ENCODE measurements at regions not wholly inside any gene's neighbourhood (a gene's known extent, or its start where the extent isn't known, plus 50 kb on each side); places are given as distances from the start of the nearest gene placed in this dataset.
"Not testable (repeated sequence)": the region's sequence is repeated elsewhere in the genome, so short reads cannot be mapped to it uniquely, and the experiment has no call there.

- Histone ChIP-seq H3K9me3 (replicated peaks) (no peaks in the 10 kb centered on the region), H3K4me3 (no peak overlapping the region), H3K27me3 (ENCODE audit: low read depth) (no peaks in the 10 kb centered on the region), H3K4me1 (peaks cover 15% of the 10 kb centered on the region), H3K36me3 (no peaks in the 10 kb centered on the region), H3K27ac (replicated peaks) (no peak overlapping the region)
- DNase-seq = peak; percentile 82
- intact Hi-C loops (cut with micrococcal nuclease) = loop anchor here (5.0 kb wide), 1 partner anchor 287 kb away; no protein-coding TSS in a partner anchor
- peak; percentile 76 for TF ChIP-seq CTCF (IDR thresholded peaks at IDR 0.05; ENCODE audit: borderline replicate concordance)
Observed at GRCh38 chr15:31200735-31201151, 99.2 kb upstream of the TRPM1 start.

- no peak overlapping the region for H3K27ac ChIP-seq (replicated peaks)
- intact Hi-C loops (cut with micrococcal nuclease) = loop anchor here (5.0 kb wide), 1 partner anchor 284 kb away; no protein-coding TSS in a partner anchor
- DNase-seq = no peak
- no peaks in the 10 kb centered on the region for H3K9me3 ChIP-seq (replicated peaks)
- H3K4me3 ChIP-seq = no peak overlapping the region
- no peak for TF ChIP-seq CTCF (IDR thresholded peaks at IDR 0.05; ENCODE audit: borderline replicate concordance)
- H3K4me1 ChIP-seq = peaks cover 15% of the 10 kb centered on the region
- H3K27me3 ChIP-seq (ENCODE audit: low read depth) = no peaks in the 10 kb centered on the region
- H3K36me3 ChIP-seq = no peaks in the 10 kb centered on the region
Observed at GRCh38 chr15:31202953-31203352, 101.4 kb upstream of the TRPM1 start.

GRCh38 chr15:31203999-31204398, 102.5 kb upstream of the TRPM1 start:
- Histone ChIP-seq H3K4me1 (peaks cover 15% of the 10 kb centered on the region), H3K4me3 (no peak overlapping the region), H3K36me3 (no peaks in the 10 kb centered on the region), H3K27me3 (ENCODE audit: low read depth) (no peaks in the 10 kb centered on the region), H3K9me3 (replicated peaks) (no peaks in the 10 kb centered on the region), H3K27ac (replicated peaks) (no peak overlapping the region)
- DNase-seq = no peak
- TF ChIP-seq CTCF (IDR thresholded peaks at IDR 0.05; ENCODE audit: borderline replicate concordance) = no peak
- intact Hi-C loops (cut with micrococcal nuclease) = loop anchor here (5.0 kb wide), 1 partner anchor 283 kb away; no protein-coding TSS in a partner anchor

GRCh38 chr15:31206386-31207181, 105.1 kb upstream of the TRPM1 start:
- no peak for DNase-seq
- intact Hi-C loops (cut with micrococcal nuclease) = no loop called here
- TF ChIP-seq CTCF (IDR thresholded peaks at IDR 0.05; ENCODE audit: borderline replicate concordance) = no peak
- Histone ChIP-seq H3K27me3 (ENCODE audit: low read depth) (no peaks in the 10 kb centered on the region), H3K36me3 (no peaks in the 10 kb centered on the region), H3K27ac (replicated peaks) (no peak overlapping the region), H3K4me1 (peaks cover 6% of the 10 kb centered on the region), H3K4me3 (no peak overlapping the region), H3K9me3 (replicated peaks) (peaks cover 7% of the 10 kb centered on the region)

- Histone ChIP-seq H3K36me3 (no peaks in the 10 kb centered on the region), H3K27ac (replicated peaks) (no peak overlapping the region), H3K9me3 (replicated peaks) (peaks cover 9% of the 10 kb centered on the region), H3K27me3 (ENCODE audit: low read depth) (no peaks in the 10 kb centered on the region), H3K4me1 (peaks cover 12% of the 10 kb centered on the region), H3K4me3 (no peak overlapping the region)
- TF ChIP-seq CTCF (IDR thresholded peaks at IDR 0.05; ENCODE audit: borderline replicate concordance) = no peak
- DNase-seq = no peak
- intact Hi-C loops (cut with micrococcal nuclease) = no loop called here
Observed at GRCh38 chr15:31207246-31207645, 105.7 kb upstream of the TRPM1 start.

GRCh38 chr15:31207861-31208260, 106.3 kb upstream of the TRPM1 start:
- intact Hi-C loops (cut with micrococcal nuclease); H3K36me3 ChIP-seq; DNase-seq; H3K27ac ChIP-seq (replicated peaks); H3K4me3 ChIP-seq; H3K27me3 ChIP-seq (ENCODE audit: low read depth); H3K9me3 ChIP-seq (replicated peaks): not testable (repeated sequence)
- peaks cover 18% of the 10 kb centered on the region for H3K4me1 ChIP-seq

Measured in left ventricle myocardium inferior (tissue), 1 donor.